RPMI8226 (cell line): ENCODE measurements at regions not wholly inside any gene's neighbourhood (a gene's known extent, or its start where the extent isn't known, plus 50 kb on each side); places are given as distances from the start of the nearest gene placed in this dataset.
"Not testable (repeated sequence)": the region's sequence is repeated elsewhere in the genome, so short reads cannot be mapped to it uniquely, and the experiment has no call there.

Experiments used
- DNase-seq: peaks from one replicate; pipeline ENCODE4 v3.0.0-alpha.2; 2015

GRCh38 chr18:9021458-9021857, 81.0 kb upstream of the NDUFV2 start:
- no peak for DNase-seq

DNA sequence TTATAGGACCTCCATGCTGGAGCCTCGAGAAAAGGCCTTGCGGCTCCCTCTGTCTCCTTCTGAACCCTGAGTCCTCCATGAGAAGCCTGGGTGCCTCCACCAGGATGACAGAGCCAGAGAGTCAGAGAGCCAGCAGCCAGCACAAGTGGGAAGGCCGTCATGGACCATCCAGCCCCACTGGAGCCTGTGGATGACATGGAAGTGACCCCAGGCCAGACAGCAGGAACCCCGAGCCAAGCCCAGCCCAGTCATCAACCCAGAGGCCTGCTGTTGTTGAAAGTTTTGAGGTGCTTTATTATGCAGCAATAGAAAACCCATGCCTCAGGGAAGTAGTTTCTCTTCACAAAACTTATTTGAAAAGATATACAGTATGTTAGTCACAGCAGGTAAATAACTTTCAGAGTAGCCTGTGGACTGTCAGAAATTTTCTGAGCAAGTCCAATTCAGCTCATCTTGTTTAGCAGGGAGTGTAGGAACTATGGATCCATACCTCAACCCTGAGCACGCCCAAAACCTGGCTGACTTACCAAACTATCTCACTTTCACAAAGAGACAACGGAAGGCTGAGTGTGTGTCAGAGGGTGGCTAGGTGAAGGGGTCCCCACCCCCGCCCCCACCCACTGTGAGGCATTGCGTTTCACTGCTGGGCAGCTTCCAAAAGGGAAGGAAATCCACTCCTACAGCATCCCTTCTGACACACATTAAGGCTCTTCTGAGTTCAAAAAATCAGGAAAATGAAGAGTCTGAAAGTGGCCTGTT, 79.9 kb upstream of the NDUFV2 start:
- no peak for DNase-seq

DNA sequence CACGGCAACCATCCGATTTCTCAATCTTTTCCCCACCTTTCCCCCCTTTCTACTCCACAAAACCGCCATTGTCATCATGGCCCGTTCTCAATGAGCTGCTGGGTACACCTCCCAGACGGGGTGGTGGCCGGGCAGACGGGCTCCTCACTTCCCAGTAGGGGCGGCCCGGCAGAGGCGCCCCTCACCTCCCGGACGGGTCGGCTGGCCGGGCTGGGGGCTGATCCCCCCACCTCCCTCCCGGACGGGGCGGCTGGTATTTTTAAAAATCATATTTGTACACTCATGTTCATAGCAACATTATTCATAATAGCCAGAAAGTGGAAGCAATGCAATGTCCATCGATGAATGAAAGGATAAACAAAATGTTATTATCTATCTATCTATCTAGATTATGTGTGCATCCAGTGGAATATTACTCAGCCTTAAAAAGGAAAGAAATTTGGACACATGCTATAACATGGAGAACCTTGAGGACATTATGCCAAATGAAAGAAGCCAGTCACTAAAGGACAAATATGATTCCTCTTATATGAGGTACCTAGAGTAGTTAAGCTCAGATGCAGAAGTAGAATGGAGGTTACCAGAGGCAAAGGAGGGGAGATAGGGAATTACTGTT, 78.4 kb upstream of the NDUFV2 start:
- not testable (repeated sequence) for DNase-seq

- no peak for DNase-seq
Measured at GRCh38 chr18:9025091-9025838, 77.2 kb upstream of the NDUFV2 start.

- no peak for DNase-seq
Measured at GRCh38 chr18:9029131-9029530, 73.4 kb upstream of the NDUFV2 start.

- no peak for DNase-seq
Measured at GRCh38 chr18:9032519-9032918, 70.0 kb upstream of the NDUFV2 start.

GRCh38 chr18:9038277-9038871, 64.1 kb upstream of the NDUFV2 start:
- DNase-seq, result no peak

GRCh38 chr18:9039441-9040071, 62.9 kb upstream of the NDUFV2 start:
- DNase-seq, result no peak

DNA sequence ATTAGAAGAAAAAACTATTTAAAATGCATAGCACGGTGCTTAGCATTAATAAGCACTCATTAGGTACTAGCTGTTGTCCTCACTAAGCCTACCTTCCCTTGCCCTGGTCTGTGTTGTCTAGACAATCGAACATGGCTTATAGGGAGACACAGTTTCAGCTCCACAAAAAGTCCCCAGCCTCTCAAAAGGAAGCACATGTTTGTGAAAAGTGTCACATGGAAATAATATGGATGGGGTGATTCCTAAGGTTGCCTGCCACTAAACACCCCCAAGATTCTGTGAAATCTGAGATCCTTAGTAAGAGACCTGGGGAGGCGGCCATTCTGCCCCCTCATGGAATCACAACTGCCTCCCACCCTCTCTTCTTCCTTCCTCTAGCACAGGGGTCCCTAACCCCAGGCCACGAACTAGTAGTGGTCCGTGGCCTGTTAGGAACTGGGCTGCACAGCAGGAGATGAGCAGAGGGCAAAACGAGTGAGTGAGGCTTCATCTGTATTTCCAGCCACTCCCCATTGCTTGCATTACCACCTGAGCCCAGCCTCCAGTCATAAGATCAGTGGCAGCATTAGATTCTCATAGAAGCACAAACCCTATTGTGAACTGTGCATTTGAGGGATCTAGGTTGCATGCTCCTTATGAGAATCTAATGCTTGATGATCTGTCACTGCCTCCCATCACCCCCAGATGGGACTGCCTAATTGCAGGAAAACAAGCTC, 59.6 kb upstream of the NDUFV2 start:
- DNase-seq, result no peak

DNA sequence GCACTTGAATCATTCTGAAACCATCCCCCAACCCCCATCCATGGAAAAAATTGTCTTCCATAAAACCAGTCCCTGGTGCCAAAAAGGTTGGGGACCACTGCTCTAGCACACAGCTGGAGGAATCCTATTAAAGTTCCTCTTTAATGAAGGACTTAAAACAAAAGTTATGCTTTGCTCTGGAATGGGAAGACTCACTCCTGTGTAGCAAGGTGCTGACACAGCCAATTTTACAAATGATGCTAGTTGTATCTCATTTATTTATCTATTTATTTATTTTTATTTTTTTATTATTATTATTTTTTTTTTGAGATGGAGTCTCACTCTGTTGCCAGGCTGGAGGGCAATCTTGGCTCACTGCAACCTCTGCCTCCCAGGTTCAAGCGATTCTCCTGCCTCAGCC, 58.9 kb upstream of the NDUFV2 start:
- DNase-seq, result no peak

- DNase-seq, result no peak
Measured at GRCh38 chr18:9047715-9048114, 54.8 kb upstream of the NDUFV2 start.

GRCh38 chr18:9048236-9048635, 54.3 kb upstream of the NDUFV2 start:
- DNase-seq, result no peak

DNA sequence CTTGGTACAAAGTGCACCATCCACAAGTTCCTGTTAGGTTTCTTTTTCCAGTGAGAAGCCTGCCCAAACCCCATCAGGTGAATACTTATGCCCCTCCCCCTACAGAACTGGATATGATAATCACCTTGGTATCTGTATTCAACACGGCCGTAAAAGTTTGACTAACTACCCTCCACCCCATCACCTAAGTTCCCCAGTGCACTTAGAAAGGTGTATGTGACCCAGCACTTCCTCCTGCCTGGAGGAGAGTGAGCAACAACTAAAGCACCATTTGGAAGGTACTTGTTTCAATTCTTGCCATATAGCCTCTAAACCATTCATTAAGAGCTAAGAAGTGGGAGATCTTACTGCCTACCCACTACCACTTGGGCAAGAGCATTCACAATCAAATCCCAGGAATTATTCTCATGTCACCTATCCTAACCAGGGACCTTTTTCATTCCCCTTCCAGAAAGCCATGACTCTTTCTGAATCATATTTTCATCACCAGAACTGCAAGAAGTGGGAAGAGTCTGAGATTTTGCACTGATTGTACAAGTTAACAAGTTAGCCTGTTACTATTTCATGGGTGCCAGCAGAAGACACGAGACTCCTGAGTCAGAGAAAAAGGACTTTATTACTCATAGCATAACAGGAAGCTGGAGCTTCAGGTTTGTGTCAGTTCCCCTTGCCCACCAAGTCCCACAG, 53.5 kb upstream of the NDUFV2 start:
- no peak for DNase-seq

GRCh38 chr18:9049495-9049809, 53.0 kb upstream of the NDUFV2 start:
- no peak for DNase-seq

DNA sequence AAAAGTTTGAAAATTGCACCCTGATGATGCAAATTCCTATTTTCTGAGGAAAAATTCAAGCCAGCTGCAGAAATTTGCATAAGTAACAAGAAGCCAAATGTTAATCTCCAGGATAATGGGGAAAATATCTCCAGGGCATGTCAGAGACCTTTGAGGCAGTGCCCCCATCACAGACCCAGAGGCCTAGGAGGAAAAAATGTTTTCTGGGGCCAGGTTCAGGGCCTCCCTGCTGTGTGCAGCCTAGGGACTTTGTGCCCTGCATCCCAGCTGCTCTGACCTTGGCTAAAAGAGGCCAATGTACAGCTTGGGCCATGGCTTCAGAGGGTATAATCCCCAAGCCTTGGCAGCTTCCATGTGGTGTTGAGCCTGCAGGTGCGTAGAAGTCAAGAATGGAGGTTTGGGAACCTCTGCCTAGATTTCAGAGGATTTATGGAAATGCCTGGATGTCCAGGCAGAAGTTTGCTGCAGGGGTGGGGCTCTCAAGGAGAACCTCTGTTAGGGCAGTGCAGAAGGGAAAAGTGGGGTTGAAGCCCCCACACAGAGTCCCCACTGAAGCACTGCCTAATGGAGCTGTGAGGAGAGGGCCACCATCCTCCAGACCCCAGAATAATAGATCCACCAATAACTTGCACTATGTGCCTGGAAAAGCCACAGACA, 51.7 kb upstream of the NDUFV2 start:
- not testable (repeated sequence) for DNase-seq
